Loucy (cell line): ENCODE measurements at regions not wholly inside any gene's neighbourhood (a gene's known extent, or its start where the extent isn't known, plus 50 kb on each side); places are given as distances from the start of the nearest gene placed in this dataset.

Experiments
- H2AFZ ChIP-seq: fragments of 200-600 bp; sonication (generic); 2 replicates; pipeline ENCODE4 v1.6.0; 2016; ENCODE audit warnings: antibody characterized with exemption, mild to moderate bottlenecking, low read length, moderate library complexity
- H3F3A ChIP-seq: fragments of 200-600 bp; 2 replicates; pipeline ENCODE4 v1.6.0; 2016; ENCODE audit warnings: antibody characterized with exemption, low read depth, mild to moderate bottlenecking
- H3K27me3 ChIP-seq: fragments of 200-600 bp; sonication (generic); 2 replicates; pipeline ENCODE4 v1.6.1; 2014; ENCODE audit warnings: low read length, mild to moderate bottlenecking; ENCODE audit not compliant: insufficient read depth, poor library complexity, severe bottlenecking
- H3K36me3 ChIP-seq: fragments of 200-600 bp; sonication (generic); 2 replicates; pipeline ENCODE4 v1.6.1; 2016; ENCODE audit warnings: low read length; ENCODE audit not compliant: insufficient read depth
- H3K4me1 ChIP-seq: fragments of 200-600 bp; sonication (generic); 2 replicates; pipeline ENCODE4 v1.5.1; 2014; ENCODE audit warnings: low read length, mild to moderate bottlenecking; ENCODE audit not compliant: insufficient read depth, poor library complexity, severe bottlenecking
- H3K4me2 ChIP-seq: fragments of 200-600 bp; sonication (generic); 2 replicates; pipeline ENCODE4 v1.6.0; 2014; ENCODE audit warnings: antibody characterized with exemption, low read length, low read depth, mild to moderate bottlenecking; ENCODE audit not compliant: poor library complexity, severe bottlenecking
- H3K4me3 ChIP-seq: fragments of 200-600 bp; sonication (generic); 2 replicates; pipeline ENCODE4 v1.5.1; 2014; ENCODE audit warnings: low read length, mild to moderate bottlenecking, mixed read lengths; ENCODE audit not compliant: poor library complexity, severe bottlenecking
- H3K79me2 ChIP-seq: fragments of 200-600 bp; sonication (generic); 2 replicates; pipeline ENCODE4 v1.6.1; 2014; ENCODE audit warnings: low read length; ENCODE audit not compliant: insufficient read depth
- H3K9ac ChIP-seq: fragments of 200-600 bp; sonication (generic); 2 replicates; pipeline ENCODE4 v1.6.0; 2014; ENCODE audit warnings: mild to moderate bottlenecking, low read depth, low read length, moderate library complexity; ENCODE audit not compliant: poor library complexity, severe bottlenecking
- H3K9me2 ChIP-seq: fragments of 200-600 bp; sonication (generic); replicated peaks from 2 replicates; pipeline ENCODE4 v1.6.1; 2016; ENCODE audit warnings: low read depth, low read length, mixed read lengths
- H3K9me3 ChIP-seq: fragments of 200-600 bp; sonication (generic); 2 replicates; pipeline ENCODE4 v1.6.1; 2014; ENCODE audit warnings: mild to moderate bottlenecking, antibody characterized with exemption, low read length, low read depth; ENCODE audit not compliant: insufficient read depth
- H4K20me1 ChIP-seq: fragments of 200-600 bp; sonication (generic); 2 replicates; pipeline ENCODE4 v1.6.0; 2014; ENCODE audit warnings: antibody characterized with exemption, low read length, mild to moderate bottlenecking; ENCODE audit not compliant: insufficient read depth, poor library complexity, severe bottlenecking
- EZH2phosphoT487 ChIP-seq: fragments of 200-600 bp; IDR thresholded peaks from 2 replicates; pipeline ENCODE4 v1.6.1; 2018; ENCODE audit warnings: antibody characterized with exemption, mild to moderate bottlenecking, moderate library complexity, borderline replicate concordance
- TF ChIP-seq, protein P1 (sequence below): fragments of 200-600 bp; sonication (generic); conservative IDR thresholded peaks from 2 replicates; pipeline ENCODE4 v1.5.1; 2014; ENCODE audit warnings: mild to moderate bottlenecking, antibody characterized with exemption, low read length

DNA sequence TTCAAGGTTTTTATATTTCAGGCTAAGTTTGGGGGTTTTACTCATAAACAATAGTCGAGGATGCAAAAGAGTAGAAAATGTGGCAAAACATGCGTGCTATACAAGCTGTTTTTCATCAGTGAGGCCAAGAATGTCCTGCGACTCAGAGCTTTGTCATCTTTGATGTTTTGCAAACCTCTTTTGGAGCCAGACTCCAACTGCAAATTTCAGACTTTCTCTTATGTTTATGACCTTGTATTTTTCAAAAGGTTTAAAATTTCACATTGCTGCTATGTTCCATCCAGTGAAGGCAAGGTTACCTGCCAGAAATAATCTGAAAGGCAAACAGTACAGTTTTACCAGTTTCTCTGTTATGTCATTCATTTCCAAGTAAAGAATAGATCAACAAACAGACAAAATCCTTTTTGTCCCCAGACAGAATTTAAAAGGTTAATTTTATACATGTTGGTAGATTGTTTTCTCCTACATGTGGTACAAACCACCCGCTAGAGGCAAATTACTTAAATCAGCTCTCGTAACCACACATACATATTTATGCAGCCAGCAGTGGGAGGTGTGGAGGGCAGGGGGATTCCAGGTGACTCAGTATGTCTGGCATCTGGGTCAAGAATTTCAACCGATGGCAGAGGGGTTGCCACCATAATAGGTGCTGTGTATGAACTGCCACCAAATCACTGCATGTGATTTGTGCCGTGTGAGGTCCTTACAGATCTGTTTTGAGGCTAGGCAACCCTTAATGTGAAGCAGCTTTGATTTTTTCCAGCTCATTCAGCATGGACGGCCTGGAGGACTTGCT is 119.8 kb upstream of the CPM start:
- no peak overlapping the region for H3K4me3 ChIP-seq
- no peaks in the 10 kb centered on the region for H3K4me1 ChIP-seq
- no peaks in the 10 kb centered on the region for H3K9me2 ChIP-seq
- no peaks in the 10 kb centered on the region for H3K9me3 ChIP-seq
- H3K4me2 ChIP-seq, result no peak overlapping the region
- no peak overlapping the region for H3K9ac ChIP-seq
- H3K27me3 ChIP-seq, result peaks cover 4% of the 10 kb centered on the region
- no peaks in the 10 kb centered on the region for H3K79me2 ChIP-seq
- H4K20me1 ChIP-seq, result no peaks in the 10 kb centered on the region
- H2AFZ ChIP-seq, result no peak overlapping the region
- TF ChIP-seq, protein P1, sequence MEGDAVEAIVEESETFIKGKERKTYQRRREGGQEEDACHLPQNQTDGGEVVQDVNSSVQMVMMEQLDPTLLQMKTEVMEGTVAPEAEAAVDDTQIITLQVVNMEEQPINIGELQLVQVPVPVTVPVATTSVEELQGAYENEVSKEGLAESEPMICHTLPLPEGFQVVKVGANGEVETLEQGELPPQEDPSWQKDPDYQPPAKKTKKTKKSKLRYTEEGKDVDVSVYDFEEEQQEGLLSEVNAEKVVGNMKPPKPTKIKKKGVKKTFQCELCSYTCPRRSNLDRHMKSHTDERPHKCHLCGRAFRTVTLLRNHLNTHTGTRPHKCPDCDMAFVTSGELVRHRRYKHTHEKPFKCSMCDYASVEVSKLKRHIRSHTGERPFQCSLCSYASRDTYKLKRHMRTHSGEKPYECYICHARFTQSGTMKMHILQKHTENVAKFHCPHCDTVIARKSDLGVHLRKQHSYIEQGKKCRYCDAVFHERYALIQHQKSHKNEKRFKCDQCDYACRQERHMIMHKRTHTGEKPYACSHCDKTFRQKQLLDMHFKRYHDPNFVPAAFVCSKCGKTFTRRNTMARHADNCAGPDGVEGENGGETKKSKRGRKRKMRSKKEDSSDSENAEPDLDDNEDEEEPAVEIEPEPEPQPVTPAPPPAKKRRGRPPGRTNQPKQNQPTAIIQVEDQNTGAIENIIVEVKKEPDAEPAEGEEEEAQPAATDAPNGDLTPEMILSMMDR, result no peak
- no peak for TF ChIP-seq EZH2phosphoT487
- H3F3A ChIP-seq, result no peaks in the 10 kb centered on the region
- H3K36me3 ChIP-seq, result no peaks in the 10 kb centered on the region

DNA sequence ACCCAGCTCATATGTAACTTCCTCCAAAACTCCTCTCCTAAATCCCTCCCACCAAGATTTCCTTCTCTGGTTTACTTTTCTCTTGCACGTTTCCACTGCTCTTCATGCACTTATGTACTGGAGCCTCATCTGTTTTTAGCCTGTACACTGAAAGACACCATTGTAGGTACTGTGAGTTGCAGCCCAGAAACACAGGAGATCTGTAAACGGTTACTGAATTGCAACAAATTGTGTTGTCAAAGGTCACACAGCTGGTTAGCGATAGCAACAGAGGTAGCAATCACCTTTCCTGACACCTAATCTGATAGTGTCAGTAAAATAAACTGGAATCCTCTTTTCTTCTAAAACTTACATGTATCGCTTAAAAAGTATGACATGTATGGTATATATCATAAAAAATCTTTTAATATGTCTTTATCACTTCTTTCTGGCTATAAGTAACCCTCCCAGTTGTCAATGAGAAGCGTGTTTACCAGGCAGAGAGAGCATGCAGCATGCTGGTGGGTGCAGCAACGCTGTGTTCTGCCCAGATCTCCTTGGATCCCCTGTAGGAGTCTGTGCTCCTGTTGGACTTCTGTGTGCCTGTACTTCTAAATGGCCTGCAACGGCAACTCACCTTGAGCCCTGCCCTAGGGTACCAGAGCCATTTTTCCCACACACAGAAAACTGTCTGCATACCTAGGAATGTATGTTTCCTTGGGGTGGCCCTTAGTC is 121.5 kb upstream of the CPM start:
- no peak overlapping the region for H2AFZ ChIP-seq
- no peak overlapping the region for H3K9ac ChIP-seq
- no peaks in the 10 kb centered on the region for H3K9me3 ChIP-seq

DNA sequence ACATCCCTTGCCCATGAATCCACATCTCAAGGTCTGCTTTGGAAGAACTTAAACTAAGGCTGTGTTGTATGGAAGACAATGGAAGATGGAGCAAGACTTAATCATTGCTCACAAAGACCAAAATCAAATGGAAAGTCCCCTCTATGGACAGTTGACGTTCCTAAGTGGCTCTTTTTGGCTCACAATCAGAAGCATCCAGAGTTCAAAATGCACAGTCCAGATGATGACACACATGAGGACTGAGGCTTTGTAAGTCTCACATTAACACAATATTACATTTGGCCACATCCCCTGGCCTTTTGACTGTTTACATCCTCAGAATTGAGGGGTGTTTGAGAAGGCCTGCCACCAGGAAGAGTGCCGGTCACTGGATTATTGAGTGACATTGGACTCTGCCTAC is 122.3 kb upstream of the CPM start:
- H3K4me3 ChIP-seq, result no peak overlapping the region

More for the DNA sequence above, 121.5 kb upstream of the CPM start:
- TF ChIP-seq, protein P1, result no peak
- no peak for TF ChIP-seq EZH2phosphoT487
- no peaks in the 10 kb centered on the region for H4K20me1 ChIP-seq
- no peak overlapping the region for H3K4me3 ChIP-seq
- H3F3A ChIP-seq, result no peaks in the 10 kb centered on the region
- H3K79me2 ChIP-seq, result no peaks in the 10 kb centered on the region
- H3K27me3 ChIP-seq, result peaks cover 4% of the 10 kb centered on the region
- no peak overlapping the region for H3K4me2 ChIP-seq
- H3K9me2 ChIP-seq, result no peaks in the 10 kb centered on the region
- H3K36me3 ChIP-seq, result no peaks in the 10 kb centered on the region
- H3K4me1 ChIP-seq, result no peaks in the 10 kb centered on the region

More for the DNA sequence above, 122.3 kb upstream of the CPM start:
- no peaks in the 10 kb centered on the region for H3K4me1 ChIP-seq
- H3K36me3 ChIP-seq, result no peaks in the 10 kb centered on the region
- H3K9ac ChIP-seq, result no peak overlapping the region
- no peaks in the 10 kb centered on the region for H3F3A ChIP-seq
- H3K79me2 ChIP-seq, result no peaks in the 10 kb centered on the region
- no peaks in the 10 kb centered on the region for H3K9me2 ChIP-seq
- no peak overlapping the region for H3K4me2 ChIP-seq
- H4K20me1 ChIP-seq, result no peaks in the 10 kb centered on the region
- peaks cover 4% of the 10 kb centered on the region for H3K27me3 ChIP-seq
- TF ChIP-seq, protein P1, result no peak
- TF ChIP-seq EZH2phosphoT487, result no peak
- no peak overlapping the region for H2AFZ ChIP-seq
- H3K9me3 ChIP-seq, result no peaks in the 10 kb centered on the region
